GM13977 (cell line): ENCODE measurements at regions not wholly inside any gene's neighbourhood (a gene's known extent, or its start where the extent isn't known, plus 50 kb on each side); places are given as distances from the start of the nearest gene placed in this dataset.

Source experiments
- DNase-seq: peaks from one replicate; pipeline ENCODE4 v3.0.0; 2012; ENCODE audit warnings: low spot score
- in situ Hi-C: fragments of 300-500 bp; cut with MboI; formaldehyde crosslinking; loops from one replicate; pipeline ENCODE4 v1.12.0; 2022; ENCODE audit warnings: low sequenced_read_pairs, low pct_unique_long_range_greater_than_20kb, mixed read lengths, inconsistent platforms; ENCODE audit not compliant: unreplicated experiment
- TF ChIP-seq, protein P1 (sequence below): IDR thresholded peaks from 2 replicates; pipeline ENCODE4 v1.5.1; 2012; ENCODE audit warnings: mild to moderate bottlenecking, control low read depth; ENCODE audit not compliant: insufficient read depth; ENCODE audit errors: extremely low read depth, missing control alignments

DNA sequence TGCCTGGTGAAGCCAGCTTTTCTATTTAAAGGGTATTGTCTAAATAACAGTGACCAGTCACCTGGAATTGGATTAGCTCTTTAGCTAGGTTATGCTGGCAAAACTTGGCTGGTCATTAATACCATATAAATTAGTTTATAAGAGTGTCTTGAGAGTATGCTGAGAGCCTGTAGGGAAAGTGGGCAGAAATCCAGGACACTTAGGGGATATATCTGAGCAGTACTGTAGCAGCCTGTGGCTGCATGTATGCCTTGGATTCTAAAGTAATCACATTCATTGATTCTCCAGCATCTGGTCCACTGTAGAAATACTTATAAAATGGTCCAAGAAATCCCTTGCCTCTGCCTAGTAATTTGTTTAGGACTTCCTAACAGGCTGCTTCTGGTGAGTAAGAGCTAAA lies 288.9 kb upstream of the DMAC1 start:
- in situ Hi-C loops = no loop called here
- DNase-seq = no peak
- TF ChIP-seq, protein P1, sequence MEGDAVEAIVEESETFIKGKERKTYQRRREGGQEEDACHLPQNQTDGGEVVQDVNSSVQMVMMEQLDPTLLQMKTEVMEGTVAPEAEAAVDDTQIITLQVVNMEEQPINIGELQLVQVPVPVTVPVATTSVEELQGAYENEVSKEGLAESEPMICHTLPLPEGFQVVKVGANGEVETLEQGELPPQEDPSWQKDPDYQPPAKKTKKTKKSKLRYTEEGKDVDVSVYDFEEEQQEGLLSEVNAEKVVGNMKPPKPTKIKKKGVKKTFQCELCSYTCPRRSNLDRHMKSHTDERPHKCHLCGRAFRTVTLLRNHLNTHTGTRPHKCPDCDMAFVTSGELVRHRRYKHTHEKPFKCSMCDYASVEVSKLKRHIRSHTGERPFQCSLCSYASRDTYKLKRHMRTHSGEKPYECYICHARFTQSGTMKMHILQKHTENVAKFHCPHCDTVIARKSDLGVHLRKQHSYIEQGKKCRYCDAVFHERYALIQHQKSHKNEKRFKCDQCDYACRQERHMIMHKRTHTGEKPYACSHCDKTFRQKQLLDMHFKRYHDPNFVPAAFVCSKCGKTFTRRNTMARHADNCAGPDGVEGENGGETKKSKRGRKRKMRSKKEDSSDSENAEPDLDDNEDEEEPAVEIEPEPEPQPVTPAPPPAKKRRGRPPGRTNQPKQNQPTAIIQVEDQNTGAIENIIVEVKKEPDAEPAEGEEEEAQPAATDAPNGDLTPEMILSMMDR = no peak

DNA sequence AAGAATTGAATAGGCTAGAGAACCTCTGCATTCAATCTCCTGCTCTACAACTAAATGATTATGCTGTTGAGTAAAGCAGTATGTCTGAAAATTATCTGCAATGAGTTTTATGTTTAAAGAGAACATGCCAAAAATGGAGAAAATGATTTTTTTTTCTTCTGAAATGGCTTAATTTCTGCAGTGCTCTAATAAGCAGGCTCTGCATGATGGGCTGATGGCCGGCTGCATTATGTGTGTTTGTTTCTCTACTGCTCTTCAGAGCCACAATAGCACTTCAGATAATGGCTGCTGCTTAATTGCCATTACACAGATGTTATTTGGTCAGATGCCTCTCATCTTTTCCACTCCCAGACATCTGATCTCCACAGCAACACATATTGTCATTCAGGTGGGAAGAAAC lies 286.4 kb upstream of the DMAC1 start:
- TF ChIP-seq, protein P1 = no peak
- in situ Hi-C loops = no loop called here
- no peak for DNase-seq

DNA sequence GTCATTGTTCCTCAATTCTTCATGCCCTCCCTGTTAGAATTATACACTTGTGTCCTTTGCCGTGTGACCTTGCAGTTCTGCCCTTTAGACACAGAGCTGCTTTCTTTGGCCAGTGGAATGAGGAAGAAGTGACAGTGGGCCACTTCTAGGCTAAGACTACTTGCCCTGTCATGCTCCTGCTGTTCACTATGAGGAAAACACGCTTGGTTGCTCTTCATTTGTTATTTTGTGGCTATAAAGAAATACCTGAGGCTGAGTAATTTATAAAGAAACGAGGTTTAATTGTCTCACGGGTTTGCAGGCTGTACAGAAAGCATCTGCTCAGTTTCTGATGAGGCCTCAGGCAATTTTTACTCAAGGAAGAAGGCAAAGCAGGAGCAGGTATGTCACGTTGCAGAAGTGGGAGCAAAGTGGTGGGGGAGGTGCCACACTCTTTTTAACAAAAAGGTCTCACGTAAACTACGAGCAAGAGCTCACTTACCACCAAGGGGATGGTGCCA lies 279.1 kb upstream of the DMAC1 start:
- in situ Hi-C loops = no loop called here
- TF ChIP-seq, protein P1 = no peak
- no peak for DNase-seq

DNA sequence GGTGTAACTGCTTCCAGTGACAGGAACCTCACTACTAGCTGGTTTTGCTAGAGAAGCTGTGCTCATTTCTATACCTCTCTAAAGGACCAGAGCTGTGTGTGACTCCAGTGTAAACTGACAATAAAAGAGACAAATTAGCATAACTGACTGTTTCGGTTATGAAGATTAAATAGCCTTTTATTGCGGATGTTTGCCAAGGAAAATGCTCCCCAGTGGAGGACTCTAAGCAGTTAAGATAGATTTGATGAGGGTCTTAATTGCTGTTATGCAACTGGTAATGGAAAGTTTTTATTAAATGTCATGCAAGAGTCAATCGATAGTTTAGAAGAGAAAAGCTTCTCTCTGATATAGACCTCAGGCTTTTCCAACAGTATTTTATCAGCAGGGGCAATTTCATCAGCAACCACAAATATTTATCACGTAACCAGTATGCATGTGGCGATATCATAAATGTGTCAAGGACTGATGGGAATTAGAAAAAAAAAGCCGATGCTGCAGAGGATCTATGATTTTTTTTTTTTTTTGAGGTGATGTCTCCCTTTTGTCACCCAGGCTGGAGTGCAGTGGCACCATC lies 275.2 kb upstream of the DMAC1 start:
- TF ChIP-seq, protein P1 = no peak
- in situ Hi-C loops = no loop called here
- no peak for DNase-seq

DNA sequence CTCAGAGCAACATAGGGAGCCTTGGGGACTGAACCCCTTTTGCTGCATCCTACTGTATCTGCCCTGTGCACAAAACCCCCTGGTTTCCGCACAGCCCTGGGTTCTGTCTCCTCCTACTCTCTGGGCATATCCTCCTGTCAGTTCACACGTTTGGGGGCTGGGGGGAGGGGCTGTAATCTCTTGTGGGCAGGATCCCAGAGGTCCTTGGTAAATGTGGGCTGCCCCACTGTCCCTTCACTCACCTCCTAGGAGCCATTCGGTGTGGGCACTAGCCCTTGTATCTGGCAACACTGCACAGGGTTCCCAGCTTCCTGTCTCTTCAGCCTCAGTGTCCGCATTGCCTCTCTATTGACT lies 271.8 kb upstream of the DMAC1 start:
- in situ Hi-C loops = no loop called here
- no peak for DNase-seq

DNA sequence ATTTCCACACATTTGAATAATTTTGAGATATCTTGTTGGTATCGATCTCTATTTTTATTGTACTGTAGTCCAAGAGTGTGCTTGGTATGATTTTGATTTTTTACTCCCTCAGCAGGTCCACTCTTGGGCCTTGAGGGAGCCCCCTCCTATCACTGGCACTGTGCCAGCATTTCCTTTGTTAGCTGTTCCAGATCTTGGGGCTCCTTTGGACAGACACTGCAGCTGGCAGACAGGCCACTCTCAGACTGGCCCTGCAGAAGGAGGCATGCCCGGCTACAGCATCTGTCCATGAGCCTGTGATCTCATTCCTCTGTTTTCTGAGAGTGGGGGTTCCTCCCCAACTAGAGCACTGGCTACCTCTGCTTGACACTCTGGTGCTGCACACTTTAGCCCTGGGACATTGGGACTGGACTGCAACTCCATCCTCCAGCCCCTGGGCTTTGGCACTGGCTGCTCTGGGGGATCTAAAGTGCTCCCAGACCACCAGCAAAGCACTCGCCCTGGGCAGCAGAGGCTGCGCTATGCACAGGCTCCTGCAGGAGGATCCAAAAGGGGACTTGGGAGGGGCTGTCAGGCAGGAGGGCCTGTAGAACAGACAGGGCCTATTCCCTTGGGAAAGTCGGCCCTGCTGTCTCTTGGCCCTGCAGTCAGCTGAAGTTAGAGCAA lies 271.3 kb upstream of the DMAC1 start:
- no peak for DNase-seq
- in situ Hi-C loops = no loop called here

More for the DNA sequence above, 271.8 kb upstream of the DMAC1 start:
- TF ChIP-seq, protein P1 = no peak

More for the DNA sequence above, 271.3 kb upstream of the DMAC1 start:
- TF ChIP-seq, protein P1 = no peak
